ENCODE measurements at regions not wholly inside any gene's neighbourhood (a gene's known extent, or its start where the extent isn't known, plus 50 kb on each side); places are given as distances from the start of the nearest gene placed in this dataset.
"Not testable (repeated sequence)": the region's sequence is repeated elsewhere in the genome, so short reads cannot be mapped to it uniquely, and the experiment has no call there.

DNA sequence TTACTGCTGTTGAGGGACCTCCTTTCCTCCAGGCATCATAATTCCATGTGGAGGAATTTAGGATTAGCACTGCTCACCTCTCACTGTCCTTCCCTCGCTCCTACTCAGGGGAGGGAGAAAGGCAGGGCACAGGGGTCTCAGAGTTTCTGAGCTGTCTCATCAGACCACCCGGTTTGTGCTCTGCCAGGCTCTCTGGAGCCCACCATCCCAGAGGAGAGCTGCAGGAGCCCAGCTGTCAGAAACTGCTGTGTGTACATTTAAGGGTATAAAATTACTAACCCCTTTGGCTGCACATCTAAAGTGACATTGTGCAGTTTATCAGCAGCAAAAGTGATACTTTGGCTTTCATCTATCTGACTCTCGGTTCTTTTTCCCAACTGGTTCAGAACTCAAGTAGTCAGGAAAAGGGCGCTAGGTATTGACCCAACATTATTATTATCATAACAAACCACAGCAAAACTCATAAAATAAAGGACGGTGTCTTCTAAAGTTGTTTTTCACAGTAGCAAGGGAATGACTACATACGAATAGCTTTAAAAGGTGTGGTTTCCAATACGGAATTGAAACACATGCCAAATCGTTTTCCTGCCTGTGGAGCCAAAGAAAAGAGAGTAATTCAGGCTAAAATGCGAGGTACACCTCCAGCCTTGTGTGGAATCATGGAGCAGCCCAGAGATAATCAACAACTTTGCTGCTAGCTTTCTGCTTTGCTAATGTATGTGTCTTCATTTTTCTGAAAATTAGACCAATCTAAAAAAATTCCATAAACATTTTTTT, 348.1 kb downstream of the TMEM167A start:
- Mint-ChIP-seq H3K27me3 (no peaks in the 10 kb centered on the region), H3K27ac (no peak overlapping the region), H3K9me3 (ENCODE audit: low read depth) (no peaks in the 10 kb centered on the region), H3K36me3 (peaks cover 2% of the 10 kb centered on the region), H3K4me3 (no peak overlapping the region), H3K4me1 (ENCODE audit: low read depth) (no peaks in the 10 kb centered on the region)

DNA sequence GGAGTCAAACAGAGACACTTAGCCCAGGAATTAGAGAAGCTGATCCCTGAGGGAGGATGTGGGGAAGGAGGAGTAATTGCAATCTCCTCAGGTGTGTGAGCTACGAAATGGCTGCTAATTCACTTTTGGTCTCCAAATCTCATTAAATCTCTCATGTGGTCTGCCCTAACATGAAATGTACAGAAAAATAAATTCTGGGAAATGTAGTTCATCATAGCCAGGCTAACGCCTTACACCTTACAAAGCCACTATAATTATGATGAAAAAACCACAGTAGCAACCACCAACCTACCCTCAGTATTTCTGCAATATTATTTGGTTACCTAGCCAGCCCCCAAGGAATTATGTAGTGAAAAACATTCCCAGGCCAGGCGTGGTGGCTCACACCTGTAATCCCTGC, 354.0 kb downstream of the TMEM167A start:
- Mint-ChIP-seq H3K27me3 (peaks cover 2% of the 10 kb centered on the region), H3K4me3 (no peak overlapping the region), H3K9me3 (ENCODE audit: low read depth) (no peaks in the 10 kb centered on the region), H3K27ac (no peak overlapping the region), H3K4me1 (ENCODE audit: low read depth) (no peaks in the 10 kb centered on the region), H3K36me3 (no peaks in the 10 kb centered on the region)

DNA sequence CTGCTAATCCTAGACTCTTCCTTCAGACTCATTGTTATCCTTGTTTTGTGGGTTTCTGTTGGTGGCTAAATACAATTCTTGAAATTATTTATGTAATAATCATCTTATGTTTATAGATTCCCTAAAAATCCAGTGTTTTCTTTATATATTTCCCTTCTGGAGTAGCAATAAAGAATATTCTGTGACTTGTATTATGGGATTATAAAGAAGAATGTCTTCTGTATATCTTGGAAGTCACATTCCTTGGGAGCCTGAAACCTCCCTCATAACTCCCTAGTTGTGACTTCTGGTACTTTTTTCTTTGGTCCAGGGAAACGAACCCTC, 356.1 kb downstream of the TMEM167A start:
- peaks cover 2% of the 10 kb centered on the region for H3K27me3 Mint-ChIP-seq
- no peak overlapping the region for H3K4me3 Mint-ChIP-seq
- H3K36me3 Mint-ChIP-seq = no peaks in the 10 kb centered on the region
- no peak overlapping the region for H3K27ac Mint-ChIP-seq
- H3K4me1 Mint-ChIP-seq (ENCODE audit: low read depth) = no peaks in the 10 kb centered on the region
- no peaks in the 10 kb centered on the region for H3K9me3 Mint-ChIP-seq (ENCODE audit: low read depth)

DNA sequence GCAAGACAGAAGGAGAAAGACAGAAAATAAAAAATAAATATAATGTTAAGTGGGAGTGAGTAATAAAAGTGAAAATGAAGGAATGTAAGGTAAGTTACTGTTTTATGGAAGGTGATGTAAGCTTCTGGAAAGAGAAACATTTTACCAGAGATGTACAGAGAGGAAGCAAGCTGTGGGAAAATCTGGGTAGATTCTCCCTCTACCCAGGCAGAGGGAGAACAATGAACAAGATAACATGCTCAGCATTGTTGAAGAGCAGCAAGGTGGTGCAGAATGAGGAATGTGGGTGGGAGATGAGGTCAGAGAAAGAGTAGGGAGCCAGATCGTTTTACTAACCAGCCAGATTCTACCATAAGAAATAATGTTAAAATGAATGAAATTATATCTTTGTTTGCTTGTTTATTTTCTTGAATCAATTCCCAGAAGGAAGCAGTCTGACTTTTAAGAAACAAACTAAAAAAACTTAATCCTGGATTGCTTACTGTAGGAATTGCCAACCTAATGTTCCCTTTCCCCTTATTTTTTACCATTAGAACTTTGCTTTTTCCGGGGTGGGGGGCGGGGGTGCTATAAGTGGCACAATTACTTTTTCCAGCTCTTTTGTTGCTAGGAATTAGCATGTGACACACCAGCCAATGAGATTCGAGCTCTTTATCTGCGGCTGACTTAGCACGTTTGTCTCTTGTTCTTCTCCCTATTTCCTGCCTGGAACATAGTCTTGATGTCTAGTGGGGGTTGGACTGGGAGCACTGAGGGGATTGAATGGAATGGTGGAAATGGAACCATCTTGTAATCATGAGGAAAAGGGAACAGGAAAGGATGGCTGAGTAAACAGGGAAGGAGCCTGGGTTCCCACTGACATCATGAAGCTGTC, 356.7 kb downstream of the TMEM167A start:
- no peak overlapping the region for H3K27ac Mint-ChIP-seq
- H3K4me3 Mint-ChIP-seq = no peak overlapping the region
- H3K9me3 Mint-ChIP-seq (ENCODE audit: low read depth) = no peaks in the 10 kb centered on the region
- no peaks in the 10 kb centered on the region for H3K36me3 Mint-ChIP-seq
- H3K4me1 Mint-ChIP-seq (ENCODE audit: low read depth) = no peaks in the 10 kb centered on the region
- peaks cover 2% of the 10 kb centered on the region for H3K27me3 Mint-ChIP-seq

DNA sequence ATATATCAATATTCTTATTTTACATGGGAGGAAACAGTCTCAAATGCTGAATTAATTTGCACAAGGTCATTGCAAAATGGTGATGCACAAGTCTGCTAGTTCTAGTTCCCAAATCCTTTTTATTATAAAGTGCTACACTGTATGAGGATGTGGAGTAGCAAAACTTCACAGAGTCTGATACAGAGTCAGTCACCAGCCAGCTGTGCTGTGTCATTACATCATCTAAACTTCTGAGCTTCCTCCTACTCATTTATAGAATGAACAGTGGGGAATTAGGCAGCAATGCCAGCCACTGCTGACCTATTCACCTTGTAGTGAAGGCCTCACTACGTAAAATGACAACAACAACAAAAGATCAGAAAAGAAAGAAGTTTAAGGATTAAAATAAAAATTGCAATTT, 357.8 kb downstream of the TMEM167A start:
- Mint-ChIP-seq H3K27ac (no peak overlapping the region), H3K4me1 (ENCODE audit: low read depth) (no peaks in the 10 kb centered on the region), H3K27me3 (peaks cover 2% of the 10 kb centered on the region), H3K36me3 (no peaks in the 10 kb centered on the region), H3K9me3 (ENCODE audit: low read depth) (no peaks in the 10 kb centered on the region), H3K4me3 (no peak overlapping the region)

DNA sequence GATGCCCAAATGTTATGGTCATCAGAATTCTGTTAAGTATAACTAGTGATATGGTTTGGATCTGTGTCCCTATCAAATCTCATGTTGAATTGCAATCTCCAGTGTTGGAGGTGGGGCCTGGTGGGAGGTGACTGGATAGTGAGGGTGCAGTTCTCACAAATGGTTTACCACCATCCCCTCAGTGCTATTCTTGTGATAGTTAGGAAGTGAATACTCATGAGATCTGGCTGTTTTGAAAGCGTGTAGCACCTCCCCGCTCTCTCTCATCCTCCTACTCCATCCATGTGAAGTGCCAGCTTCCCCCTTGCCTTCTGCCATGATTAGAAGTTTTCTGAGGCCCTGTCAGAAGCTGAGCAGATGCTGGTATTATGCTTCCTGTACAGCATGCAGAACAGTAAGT, 359.5 kb downstream of the TMEM167A start:
- Mint-ChIP-seq H3K27ac (no peak overlapping the region), H3K9me3 (ENCODE audit: low read depth) (no peaks in the 10 kb centered on the region), H3K36me3 (no peaks in the 10 kb centered on the region), H3K27me3 (peaks cover 2% of the 10 kb centered on the region), H3K4me1 (ENCODE audit: low read depth) (no peaks in the 10 kb centered on the region), H3K4me3 (no peak overlapping the region)

DNA sequence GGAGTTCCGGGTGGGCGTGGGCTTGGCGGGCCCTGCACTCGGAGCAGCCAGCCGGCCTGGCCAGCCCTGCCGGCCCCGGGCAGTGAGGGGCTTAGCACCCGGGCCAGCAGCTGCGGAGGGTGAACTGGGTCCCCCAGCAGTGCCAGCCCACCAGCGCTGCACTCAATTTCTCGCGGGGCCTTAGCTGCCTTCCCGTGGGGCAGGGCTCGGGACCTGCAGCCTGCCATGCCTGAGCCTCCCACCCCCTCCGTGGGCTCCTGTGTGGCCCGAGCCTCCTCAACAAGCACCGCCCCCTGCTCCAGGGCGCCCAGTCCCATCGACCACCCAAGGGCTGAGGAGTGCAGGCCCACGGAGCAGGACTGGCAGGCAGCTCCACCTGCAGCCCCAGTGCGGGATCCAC, 362.5 kb downstream of the TMEM167A start:
- H3K9me3 Mint-ChIP-seq (ENCODE audit: low read depth); H3K27ac Mint-ChIP-seq; H3K4me1 Mint-ChIP-seq (ENCODE audit: low read depth); H3K36me3 Mint-ChIP-seq; H3K4me3 Mint-ChIP-seq; H3K27me3 Mint-ChIP-seq: not testable (repeated sequence)

DNA sequence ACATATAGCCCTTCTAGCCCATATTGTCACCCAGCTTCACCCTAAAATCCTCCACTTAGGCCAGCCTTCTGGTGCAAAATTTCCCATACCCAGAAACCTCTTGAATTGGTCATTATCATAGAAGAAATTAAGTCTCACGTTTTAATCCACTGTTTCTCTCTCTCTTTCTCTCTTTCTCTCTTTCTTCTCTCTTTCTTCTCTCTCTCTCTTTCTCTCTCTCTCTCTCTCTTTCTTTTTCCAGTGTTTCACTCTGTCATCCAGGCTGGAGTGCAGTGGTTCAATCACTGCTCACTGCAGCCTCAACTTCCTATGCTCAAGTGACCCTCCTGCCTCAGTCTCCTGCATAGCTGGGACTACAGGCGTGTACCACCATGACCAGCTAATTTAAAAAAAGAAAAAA, 363.4 kb downstream of the TMEM167A start:
- H3K9me3 Mint-ChIP-seq (ENCODE audit: low read depth) = no peaks in the 10 kb centered on the region
- H3K27me3 Mint-ChIP-seq = no peaks in the 10 kb centered on the region
- H3K4me3 Mint-ChIP-seq = no peak overlapping the region
- H3K36me3 Mint-ChIP-seq = no peaks in the 10 kb centered on the region
- no peak overlapping the region for H3K27ac Mint-ChIP-seq
- no peaks in the 10 kb centered on the region for H3K4me1 Mint-ChIP-seq (ENCODE audit: low read depth)

DNA sequence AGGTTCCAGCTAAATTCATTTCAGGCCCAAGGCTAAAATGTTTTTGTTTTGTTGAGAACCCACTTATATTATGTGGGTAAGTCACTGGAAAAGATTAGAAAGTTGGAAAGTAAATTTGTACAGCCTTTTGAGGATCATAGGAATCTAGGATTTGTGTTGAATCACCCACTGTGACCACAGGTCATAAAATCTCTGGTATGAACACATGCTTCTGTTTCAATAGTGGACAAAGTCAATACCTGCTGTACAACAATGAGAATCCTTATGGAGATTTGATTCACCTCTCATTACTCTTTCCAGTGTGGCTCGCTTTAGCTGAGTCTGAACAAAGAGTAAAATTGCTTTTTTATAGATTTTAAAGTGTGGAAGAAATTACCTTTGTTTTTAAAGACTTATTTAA, 369.5 kb downstream of the TMEM167A start:
- H3K36me3 Mint-ChIP-seq = no peaks in the 10 kb centered on the region
- H3K4me1 Mint-ChIP-seq (ENCODE audit: low read depth) = no peaks in the 10 kb centered on the region
- no peak overlapping the region for H3K4me3 Mint-ChIP-seq
- no peaks in the 10 kb centered on the region for H3K9me3 Mint-ChIP-seq (ENCODE audit: low read depth)
- H3K27ac Mint-ChIP-seq = no peak overlapping the region
- no peaks in the 10 kb centered on the region for H3K27me3 Mint-ChIP-seq

DNA sequence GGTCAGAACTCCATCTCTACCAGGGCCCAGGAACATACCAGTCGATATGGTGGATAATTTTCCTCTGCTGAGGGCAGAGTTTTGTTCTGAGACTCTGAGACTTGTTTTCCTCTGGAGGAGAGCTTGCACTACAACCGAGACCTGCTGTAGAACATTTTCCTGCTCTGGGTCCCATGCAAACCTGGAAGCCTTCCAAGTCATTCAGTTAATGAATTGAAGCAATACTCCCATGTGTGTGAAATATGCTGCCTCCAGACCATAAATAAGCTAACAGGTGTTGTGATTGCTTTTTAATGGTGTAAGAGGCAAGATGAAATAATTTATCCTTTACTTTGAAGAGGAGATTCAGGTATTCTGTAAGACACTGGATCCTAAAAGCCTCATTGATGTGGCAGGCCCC, 372.8 kb downstream of the TMEM167A start:
- H3K27me3 Mint-ChIP-seq = no peaks in the 10 kb centered on the region
- H3K4me1 Mint-ChIP-seq (ENCODE audit: low read depth) = no peaks in the 10 kb centered on the region
- no peak overlapping the region for H3K4me3 Mint-ChIP-seq
- H3K36me3 Mint-ChIP-seq = no peaks in the 10 kb centered on the region
- no peaks in the 10 kb centered on the region for H3K9me3 Mint-ChIP-seq (ENCODE audit: low read depth)
- no peak overlapping the region for H3K27ac Mint-ChIP-seq

DNA sequence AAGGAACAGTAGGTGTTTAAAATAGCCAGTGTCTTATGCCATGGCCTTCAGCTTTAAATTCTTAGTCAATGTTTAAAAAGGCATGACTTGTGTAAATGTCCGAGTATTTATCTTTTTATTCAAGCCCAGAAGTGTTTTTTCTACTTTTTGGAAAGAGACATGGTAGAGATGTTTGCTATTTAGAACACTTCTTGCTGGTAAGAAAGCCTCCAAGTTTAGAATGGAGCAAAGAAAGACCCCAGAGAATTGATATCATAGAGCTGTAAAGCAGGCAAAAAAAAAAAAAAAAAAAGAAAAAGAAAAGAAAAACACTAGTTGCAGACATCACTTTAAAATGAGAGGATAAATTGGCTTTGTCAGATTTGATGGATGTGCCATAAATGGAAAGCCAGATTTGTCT, 375.1 kb downstream of the TMEM167A start:
- Mint-ChIP-seq H3K36me3 (no peaks in the 10 kb centered on the region), H3K27ac (no peak overlapping the region), H3K4me3 (no peak overlapping the region), H3K4me1 (ENCODE audit: low read depth) (no peaks in the 10 kb centered on the region), H3K27me3 (no peaks in the 10 kb centered on the region), H3K9me3 (ENCODE audit: low read depth) (no peaks in the 10 kb centered on the region)

DNA sequence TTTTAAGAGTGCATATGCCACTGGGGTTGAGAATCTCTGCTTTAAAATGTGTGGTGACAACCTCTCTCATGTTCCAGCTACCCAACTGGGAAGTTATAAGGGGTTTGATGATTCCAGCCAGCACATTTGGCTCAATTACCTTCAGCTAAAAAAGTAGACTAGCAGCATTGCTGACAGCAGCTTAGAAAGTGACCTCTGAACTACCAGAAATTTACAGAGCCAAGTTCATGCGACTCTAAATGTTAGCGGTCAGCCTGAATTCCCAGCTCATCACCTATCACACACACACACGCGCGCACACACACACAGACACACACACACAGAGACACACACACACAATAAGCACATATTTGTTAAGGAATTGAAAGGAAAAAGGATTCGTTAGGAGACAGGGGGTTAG, 377.5 kb downstream of the TMEM167A start:
- Mint-ChIP-seq H3K27me3 (no peaks in the 10 kb centered on the region), H3K36me3 (no peaks in the 10 kb centered on the region), H3K9me3 (ENCODE audit: low read depth) (no peaks in the 10 kb centered on the region), H3K4me1 (ENCODE audit: low read depth) (no peaks in the 10 kb centered on the region), H3K4me3 (no peak overlapping the region), H3K27ac (no peak overlapping the region)

DNA sequence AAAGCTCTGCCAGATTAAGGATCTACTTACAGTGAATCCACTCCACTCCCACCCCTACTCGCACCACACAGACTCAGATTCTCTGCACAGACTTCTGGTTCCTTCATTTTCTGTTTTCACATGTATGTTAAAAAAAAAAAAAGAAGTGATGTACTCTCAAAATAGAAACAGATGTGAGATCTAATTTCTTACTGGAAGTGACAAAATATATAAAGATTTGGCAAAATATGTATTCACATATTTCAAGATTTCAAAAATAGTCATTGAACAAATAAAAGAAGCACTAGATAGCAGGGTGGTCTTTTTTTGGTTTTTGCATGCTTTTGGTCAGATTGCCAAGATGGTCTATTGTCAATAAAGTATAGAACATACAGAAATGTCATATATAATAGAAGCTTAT, 379.2 kb downstream of the TMEM167A start:
- no peaks in the 10 kb centered on the region for H3K9me3 Mint-ChIP-seq (ENCODE audit: low read depth)
- no peaks in the 10 kb centered on the region for H3K27me3 Mint-ChIP-seq
- H3K4me1 Mint-ChIP-seq (ENCODE audit: low read depth) = no peaks in the 10 kb centered on the region
- no peak overlapping the region for H3K27ac Mint-ChIP-seq
- H3K4me3 Mint-ChIP-seq = no peak overlapping the region
- no peaks in the 10 kb centered on the region for H3K36me3 Mint-ChIP-seq

DNA sequence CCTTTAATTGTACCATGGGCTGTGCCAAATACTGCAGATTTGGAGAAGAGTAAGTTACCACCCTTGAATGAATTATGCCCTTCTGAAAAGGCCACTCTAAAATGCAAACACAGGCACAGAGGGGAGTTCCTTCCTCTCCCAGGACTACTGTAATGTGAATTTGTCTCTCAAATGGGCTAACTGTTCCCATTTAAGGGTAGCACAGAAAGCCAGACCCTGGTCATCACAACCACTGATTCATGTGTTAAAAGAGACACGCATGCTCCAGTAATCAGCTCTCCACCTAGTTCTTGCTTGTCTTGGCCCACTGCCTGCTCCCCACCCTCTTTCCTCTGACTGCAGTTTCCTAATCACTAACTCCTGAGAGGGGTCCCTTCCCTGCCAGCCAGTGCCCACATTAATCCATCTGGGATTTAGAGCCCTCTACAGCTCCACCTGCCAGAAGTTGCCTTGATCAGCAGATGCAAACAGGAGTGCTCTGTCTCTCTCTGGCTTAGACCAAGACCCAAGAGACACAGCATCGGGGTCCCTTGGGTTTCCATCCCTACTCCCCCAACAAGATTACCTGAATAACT, 382.4 kb downstream of the TMEM167A start:
- Mint-ChIP-seq H3K27ac (peak overlapping the region; percentile 12), H3K4me3 (no peak overlapping the region), H3K27me3 (no peaks in the 10 kb centered on the region), H3K9me3 (ENCODE audit: low read depth) (no peaks in the 10 kb centered on the region), H3K4me1 (ENCODE audit: low read depth) (no peaks in the 10 kb centered on the region), H3K36me3 (no peaks in the 10 kb centered on the region)

DNA sequence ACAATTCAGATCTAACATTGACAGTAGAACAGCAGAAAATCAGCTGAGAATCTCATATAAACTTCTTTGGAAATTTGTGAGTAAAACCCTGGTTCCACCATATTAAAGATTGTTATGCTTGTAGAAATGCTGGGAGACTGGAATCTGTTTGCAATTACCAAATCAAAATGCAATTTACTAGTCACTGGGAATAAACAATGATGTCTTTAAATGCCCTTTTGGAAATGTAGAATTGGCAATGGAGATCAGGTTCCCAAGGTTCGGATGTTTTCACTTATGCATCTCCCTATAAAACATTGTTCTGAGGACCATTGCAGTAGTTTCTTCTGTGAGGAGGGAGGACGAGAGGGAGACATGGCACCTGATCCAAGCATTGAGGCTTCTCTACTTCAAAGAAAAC, 384.4 kb downstream of the TMEM167A start:
- Mint-ChIP-seq H3K27me3 (no peaks in the 10 kb centered on the region), H3K9me3 (ENCODE audit: low read depth) (no peaks in the 10 kb centered on the region), H3K27ac (no peak overlapping the region), H3K4me3 (no peak overlapping the region), H3K36me3 (no peaks in the 10 kb centered on the region), H3K4me1 (ENCODE audit: low read depth) (no peaks in the 10 kb centered on the region)

Data from activated naive CD8-positive, alpha-beta T cell (primary cell).